Pancreas (tissue), 10 donors: ENCODE measurements at regions not wholly inside any gene's neighbourhood (a gene's known extent, or its start where the extent isn't known, plus 50 kb on each side); places are given as distances from the start of the nearest gene placed in this dataset.
"Not testable (repeated sequence)": the region's sequence is repeated elsewhere in the genome, so short reads cannot be mapped to it uniquely, and the experiment has no call there.

Experiments
- ATAC-seq, 4 donors: fragments of 200-7000 bp; cut with Tn5 transposase; one replicate each; pipeline versions ENCODE4 v1.8.0 to v1.9.1; 2020; ENCODE audit warnings: mild to moderate bottlenecking in 4 of 4, moderate library complexity in 4 of 4
- DNase-seq, 6 donors: peaks; one replicate each; pipeline ENCODE4 v3.0.0-alpha.2; 2020
- FAIRE-seq: peaks from 2 replicates; lab custom pipeline; 2012; peaks lifted over from hg19 to GRCh38; lab: Jason Lieb, UNC
- H3K27ac ChIP-seq, 4 donors: fragments of 200-600 bp; sonication (generic); 1 replicate in 3 of 4; 2 replicates in 1 of 4; pipeline versions ENCODE4 v1.5.0 to v1.8.0; 2020
- H3K27me3 ChIP-seq, 4 donors: fragments of 200-600 bp; one replicate each; pipeline ENCODE4 v1.8.0; 2021
- H3K36me3 ChIP-seq, 3 donors: fragments of 200-600 bp; sonication (generic) in 1 of 3; one replicate each; pipeline versions ENCODE4 v1.5.0 to v1.8.0; 2020 to 2021
- H3K4me1 ChIP-seq, 3 donors: fragments of 200-600 bp; one replicate each; pipeline ENCODE4 v1.8.0; 2021
- H3K4me3 ChIP-seq, 4 donors: fragments of 200-600 bp; sonication (generic) in 2 of 4; one replicate each; pipeline versions ENCODE4 v1.5.0 to v1.8.0; 2020 to 2021
- H3K9me3 ChIP-seq, 4 donors: fragments of 200-600 bp; one replicate each; pipeline ENCODE4 v1.8.0; 2021
- WGBS, 2 donors: extraction: QIAGEN DNeasy Blood & Tissue Kit; methylation state at CpG; one replicate each; pipeline ENCODE4 v1.1.7; 2013; 5-methylcytosine and 5-hydroxymethylcytosine counted together
- intact Hi-C, 3 donors: fragments of 100-400 bp; cut with DNase I; formaldehyde crosslinking; loops; one replicate each; pipeline versions ENCODE4 v1.11.1 to v1.14.2; 2022
- TF ChIP-seq, protein P1 (sequence below), 4 donors: fragments of 200-600 bp; sonication (generic) in 3 of 4; IDR thresholded peaks; one replicate each; pipeline versions ENCODE4 v1.5.0 to v1.8.0; 2021; ENCODE audit warnings: antibody characterized with exemption in 4 of 4
- donor health status: healthy with polysubstance abuse.
- donor health status: DM: no; HTN: no; CAD: no; lungs with moderate emphysema.
- donor health status: DM: no; HTN: no; CAD: no.
- donor health status: control.
- donor health status: control.
- donor health status: Bipolar disorder and iron deficiency.
- donor health status: DM: yes; HTN: yes; CAD: no.
- donor health status: DM: no; HTN: no; CAD: no.
- donor health status: DM: no; HTN: no; CAD: no.
- donor health status: DM: yes; HTN: yes; CAD: no.

DNA sequence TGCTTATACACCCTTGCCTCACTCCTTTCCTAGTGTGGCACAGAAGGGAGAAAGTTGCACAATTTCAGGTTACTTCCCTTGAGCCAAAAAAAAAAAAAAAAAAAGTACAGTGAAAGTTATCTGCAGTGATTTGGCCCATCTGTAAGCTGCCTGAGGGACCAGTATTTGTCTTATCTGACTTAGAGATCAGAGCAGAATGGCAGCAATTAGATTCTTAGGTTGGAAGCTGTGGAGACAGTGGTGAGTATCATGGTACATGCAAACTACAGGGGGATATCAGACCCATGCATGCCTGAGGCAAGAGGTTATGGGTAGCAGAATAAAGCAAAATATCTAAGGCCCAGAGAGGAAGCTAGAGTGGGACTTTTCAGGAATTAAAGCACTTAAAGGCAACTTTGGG is 1070.7 kb upstream of the NOVA1 start:
- FAIRE-seq (no peak), DNase-seq (no peak), ATAC-seq (no peak)
- Histone ChIP-seq H3K4me3 (no peak overlapping the region), H3K27ac (no peak overlapping the region), H3K4me1 (no peaks in the 10 kb centered on the region), H3K36me3 (no peaks in the 10 kb centered on the region), H3K27me3 (no peaks in the 10 kb centered on the region), H3K9me3 (no peaks in the 10 kb centered on the region)
- intact Hi-C loops: no loop called here
- TF ChIP-seq, protein P1, sequence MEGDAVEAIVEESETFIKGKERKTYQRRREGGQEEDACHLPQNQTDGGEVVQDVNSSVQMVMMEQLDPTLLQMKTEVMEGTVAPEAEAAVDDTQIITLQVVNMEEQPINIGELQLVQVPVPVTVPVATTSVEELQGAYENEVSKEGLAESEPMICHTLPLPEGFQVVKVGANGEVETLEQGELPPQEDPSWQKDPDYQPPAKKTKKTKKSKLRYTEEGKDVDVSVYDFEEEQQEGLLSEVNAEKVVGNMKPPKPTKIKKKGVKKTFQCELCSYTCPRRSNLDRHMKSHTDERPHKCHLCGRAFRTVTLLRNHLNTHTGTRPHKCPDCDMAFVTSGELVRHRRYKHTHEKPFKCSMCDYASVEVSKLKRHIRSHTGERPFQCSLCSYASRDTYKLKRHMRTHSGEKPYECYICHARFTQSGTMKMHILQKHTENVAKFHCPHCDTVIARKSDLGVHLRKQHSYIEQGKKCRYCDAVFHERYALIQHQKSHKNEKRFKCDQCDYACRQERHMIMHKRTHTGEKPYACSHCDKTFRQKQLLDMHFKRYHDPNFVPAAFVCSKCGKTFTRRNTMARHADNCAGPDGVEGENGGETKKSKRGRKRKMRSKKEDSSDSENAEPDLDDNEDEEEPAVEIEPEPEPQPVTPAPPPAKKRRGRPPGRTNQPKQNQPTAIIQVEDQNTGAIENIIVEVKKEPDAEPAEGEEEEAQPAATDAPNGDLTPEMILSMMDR (IDR thresholded peaks at IDR 0.05): no peak

DNA sequence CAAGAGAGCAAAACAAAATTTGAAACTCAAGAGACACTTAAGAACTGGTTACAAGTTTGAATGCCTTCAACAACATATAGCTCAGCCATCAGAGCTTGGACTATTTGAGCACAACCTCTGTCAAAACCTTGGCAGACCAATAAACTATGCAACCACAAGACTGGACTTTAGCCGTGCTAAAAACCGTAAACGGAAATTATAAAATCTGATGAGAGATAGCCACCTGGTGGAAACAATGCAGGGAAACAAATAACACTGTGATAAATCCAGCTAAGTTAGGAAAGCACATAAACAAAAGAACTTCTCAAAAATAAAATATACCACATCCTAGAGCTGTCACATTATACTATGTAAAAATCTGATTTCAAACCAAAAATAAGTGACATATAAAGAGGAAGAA is 1074.2 kb upstream of the NOVA1 start:
- WGBS, 2 donors: 56 to 76% methylated on average over 3 of the region's 3 CpGs
- TF ChIP-seq, protein P1 (IDR thresholded peaks at IDR 0.05): no peak
- ATAC-seq (no peak), DNase-seq (no peak), FAIRE-seq (no peak)
- intact Hi-C loops: no loop called here
- no peaks in the 10 kb centered on the region for H3K9me3 ChIP-seq
- H3K27ac ChIP-seq: no peak overlapping the region
- no peak overlapping the region for H3K4me3 ChIP-seq
- H3K36me3 ChIP-seq: no peaks in the 10 kb centered on the region
- H3K27me3 ChIP-seq: no peaks in the 10 kb centered on the region
- H3K4me1 ChIP-seq: no peaks in the 10 kb centered on the region

DNA sequence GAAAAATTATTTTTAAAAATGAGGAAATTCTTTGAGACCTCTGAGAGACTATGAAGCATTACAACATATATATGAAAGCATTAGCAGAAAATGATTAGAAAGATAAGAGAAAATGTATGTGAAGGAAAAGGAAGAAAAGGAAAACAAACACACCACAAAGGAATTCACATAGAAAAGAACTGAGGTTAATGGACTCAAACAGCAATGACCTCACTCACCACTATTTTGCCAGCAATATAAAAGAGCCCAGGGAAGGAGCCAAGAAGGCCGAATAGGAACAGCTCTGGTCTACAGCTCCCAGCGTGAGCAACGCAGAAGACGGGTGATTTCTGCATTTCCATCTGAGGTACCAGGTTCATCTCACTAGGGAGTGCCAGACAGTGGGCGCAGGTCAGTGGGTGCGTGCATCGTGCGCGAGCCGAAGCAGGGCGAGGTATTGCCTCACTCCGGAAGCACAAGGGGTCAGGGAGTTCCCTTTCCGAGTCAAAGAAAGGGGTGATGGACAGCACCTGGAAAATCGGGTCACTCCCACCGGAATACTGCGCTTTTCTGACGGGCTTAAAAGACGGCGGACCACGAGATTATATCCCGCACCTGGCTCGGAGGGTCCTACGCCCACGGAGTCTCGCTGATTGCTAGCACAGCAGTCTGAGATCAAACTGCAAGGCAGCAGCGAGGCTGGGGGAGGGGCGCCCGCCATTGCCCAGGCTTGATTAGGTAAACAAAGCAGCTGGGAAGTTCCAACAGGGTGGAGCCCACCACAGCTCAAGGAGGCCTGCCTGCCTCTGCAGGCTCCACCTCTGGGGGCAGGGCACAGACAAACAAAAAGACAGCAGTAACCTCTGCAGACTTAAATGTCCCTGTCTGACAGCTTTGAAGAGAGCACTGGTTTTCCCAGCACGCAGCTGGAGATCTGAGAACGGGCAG is 1075.2 kb upstream of the NOVA1 start:
- H3K4me1 ChIP-seq, FAIRE-seq, H3K9me3 ChIP-seq, intact Hi-C loops, H3K4me3 ChIP-seq, H3K27me3 ChIP-seq, ATAC-seq, H3K36me3 ChIP-seq, H3K27ac ChIP-seq, DNase-seq: not testable (repeated sequence)
- WGBS, 2 donors: 78 to 83% methylated on average over 23 to 30 of the region's 30 CpGs

DNA sequence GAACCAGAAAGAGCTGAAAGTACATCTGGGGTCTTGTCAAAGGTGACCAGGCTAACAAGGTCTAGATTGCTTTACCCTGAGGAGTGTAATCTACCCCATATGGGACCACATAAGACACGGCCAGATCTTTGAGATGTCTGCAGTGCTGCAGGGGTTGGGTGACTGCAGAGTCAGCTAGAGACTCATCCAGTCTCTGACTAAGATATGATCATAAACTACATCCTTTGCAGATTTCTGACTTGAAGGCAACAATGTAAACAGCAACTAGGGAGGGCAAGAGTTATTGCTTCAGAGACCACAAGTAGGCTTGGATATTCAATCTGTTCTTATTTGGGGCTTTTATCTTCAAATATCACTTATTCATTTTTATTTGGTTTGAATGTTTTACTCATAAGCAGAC is 1080.5 kb upstream of the FOXG1 start:
- ATAC-seq: no peak
- TF ChIP-seq, protein P1 (IDR thresholded peaks at IDR 0.05): no peak
- Histone ChIP-seq H3K36me3 (no peaks in the 10 kb centered on the region), H3K27ac (no peak overlapping the region), H3K4me3 (no peak overlapping the region), H3K4me1 (no peaks in the 10 kb centered on the region), H3K9me3 (no peaks in the 10 kb centered on the region), H3K27me3 (no peaks in the 10 kb centered on the region)
- no peak for FAIRE-seq
- WGBS, 2 donors: 23 to 28% methylated on average over 1 of the region's 1 CpG
- no peak for DNase-seq
- intact Hi-C loops: no loop called here

DNA sequence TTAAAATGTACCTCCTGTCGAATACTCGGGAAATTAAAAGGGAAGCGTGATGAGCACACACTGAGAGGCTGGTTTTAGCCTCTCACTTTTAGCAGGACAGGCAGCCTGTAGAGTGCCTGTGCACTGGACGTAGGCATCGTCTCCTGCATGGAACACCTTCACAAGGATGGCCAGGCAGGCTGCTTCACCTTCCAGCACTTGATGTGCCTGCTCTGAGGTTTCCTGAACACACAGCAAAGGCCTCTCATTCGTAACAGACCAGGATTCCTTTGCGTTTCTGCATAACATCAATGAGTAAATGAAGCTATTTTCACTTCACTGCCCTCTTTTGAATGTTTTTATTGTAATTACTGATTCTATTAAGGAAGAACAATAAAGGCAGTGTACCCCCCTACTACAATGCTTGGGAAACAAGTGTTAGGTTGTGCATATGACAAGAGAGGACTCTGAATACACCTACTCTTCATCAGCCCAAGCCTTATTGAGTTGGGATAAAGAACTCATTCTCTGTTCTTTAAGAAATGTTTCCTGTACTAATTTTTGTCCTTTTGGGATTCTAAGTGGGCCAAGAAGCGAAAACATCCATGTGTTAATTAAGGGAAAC is 1077.6 kb upstream of the FOXG1 start:
- DNase-seq (no peak), ATAC-seq (no peak), FAIRE-seq (no peak)
- 58 to 77% methylated on average over 8 of the region's 8 CpGs for WGBS, 2 donors
- intact Hi-C loops: no loop called here
- no peaks in the 10 kb centered on the region for H3K36me3 ChIP-seq
- H3K4me3 ChIP-seq: no peak overlapping the region
- H3K27me3 ChIP-seq: no peaks in the 10 kb centered on the region
- H3K9me3 ChIP-seq: no peaks in the 10 kb centered on the region
- no peaks in the 10 kb centered on the region for H3K4me1 ChIP-seq
- TF ChIP-seq, protein P1 (IDR thresholded peaks at IDR 0.05): no peak
- H3K27ac ChIP-seq: no peak overlapping the region
